RWPE2 (cell line): ENCODE measurements at regions not wholly inside any gene's neighbourhood (a gene's known extent, or its start where the extent isn't known, plus 50 kb on each side); places are given as distances from the start of the nearest gene placed in this dataset.

ENCODE experiments used
- ATAC-seq: fragments of 200-7000 bp; cut with Tn5 transposase; 3 replicates; pipeline ENCODE4 v1.9.1; 2021; ENCODE audit warnings: low read depth
- DNase-seq: peaks from one replicate; pipeline ENCODE4 v3.0.0-alpha.2; 2020; ENCODE audit warnings: low spot score
- H3K27ac ChIP-seq: fragments of 450-650 bp; 2 replicates; pipeline ENCODE4 v1.5.1; 2017; ENCODE audit warnings: mild to moderate bottlenecking; ENCODE audit not compliant: poor library complexity, severe bottlenecking
- H3K27me3 ChIP-seq: fragments of 250-450 bp; sonication (Bioruptor Pico); 2 replicates; pipeline ENCODE4 v1.5.1; 2021; ENCODE audit warnings: mild to moderate bottlenecking, moderate library complexity; ENCODE audit not compliant: insufficient read depth, poor library complexity, severe bottlenecking
- H3K36me3 ChIP-seq: fragments of 250-450 bp; sonication (Bioruptor Pico); 2 replicates; pipeline ENCODE4 v1.5.1; 2020; ENCODE audit warnings: low read depth, mild to moderate bottlenecking, moderate library complexity
- H3K4me1 ChIP-seq: fragments of 250-450 bp; sonication (Bioruptor Pico); 2 replicates; pipeline ENCODE4 v1.5.1; 2021; ENCODE audit warnings: mild to moderate bottlenecking, moderate library complexity; ENCODE audit not compliant: insufficient read depth, poor library complexity, severe bottlenecking
- H3K4me3 ChIP-seq: fragments of 250-450 bp; sonication (Bioruptor Pico); 2 replicates; pipeline ENCODE4 v1.5.1; 2021; ENCODE audit warnings: mild to moderate bottlenecking, moderate library complexity; ENCODE audit not compliant: severe bottlenecking
- H3K9me3 ChIP-seq: fragments of 250-450 bp; sonication (Bioruptor Pico); 2 replicates; pipeline ENCODE4 v1.5.1; 2021; ENCODE audit warnings: mild to moderate bottlenecking, moderate library complexity; ENCODE audit not compliant: severe bottlenecking
- TF ChIP-seq, protein P1 (sequence below): fragments of 450-650 bp; IDR thresholded peaks from one replicate; pipeline ENCODE4 v1.5.1; 2017; ENCODE audit warnings: mild to moderate bottlenecking, moderate library complexity; ENCODE audit not compliant: poor library complexity, severe bottlenecking

GRCh38 chr9:90965226-90966030 is 163.8 kb downstream of the SYK start:
- Histone ChIP-seq H3K4me1 (peaks cover 28% of the 10 kb centered on the region), H3K9me3 (no peaks in the 10 kb centered on the region), H3K36me3 (no peaks in the 10 kb centered on the region), H3K27me3 (no peaks in the 10 kb centered on the region), H3K4me3 (no peak overlapping the region), H3K27ac (no peak overlapping the region)
- DNase-seq (no peak), ATAC-seq (no peak)
- TF ChIP-seq, protein P1, sequence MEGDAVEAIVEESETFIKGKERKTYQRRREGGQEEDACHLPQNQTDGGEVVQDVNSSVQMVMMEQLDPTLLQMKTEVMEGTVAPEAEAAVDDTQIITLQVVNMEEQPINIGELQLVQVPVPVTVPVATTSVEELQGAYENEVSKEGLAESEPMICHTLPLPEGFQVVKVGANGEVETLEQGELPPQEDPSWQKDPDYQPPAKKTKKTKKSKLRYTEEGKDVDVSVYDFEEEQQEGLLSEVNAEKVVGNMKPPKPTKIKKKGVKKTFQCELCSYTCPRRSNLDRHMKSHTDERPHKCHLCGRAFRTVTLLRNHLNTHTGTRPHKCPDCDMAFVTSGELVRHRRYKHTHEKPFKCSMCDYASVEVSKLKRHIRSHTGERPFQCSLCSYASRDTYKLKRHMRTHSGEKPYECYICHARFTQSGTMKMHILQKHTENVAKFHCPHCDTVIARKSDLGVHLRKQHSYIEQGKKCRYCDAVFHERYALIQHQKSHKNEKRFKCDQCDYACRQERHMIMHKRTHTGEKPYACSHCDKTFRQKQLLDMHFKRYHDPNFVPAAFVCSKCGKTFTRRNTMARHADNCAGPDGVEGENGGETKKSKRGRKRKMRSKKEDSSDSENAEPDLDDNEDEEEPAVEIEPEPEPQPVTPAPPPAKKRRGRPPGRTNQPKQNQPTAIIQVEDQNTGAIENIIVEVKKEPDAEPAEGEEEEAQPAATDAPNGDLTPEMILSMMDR: no peak

GRCh38 chr9:90966031-90966290 is 164.3 kb downstream of the SYK start:
- no peak for DNase-seq

DNA sequence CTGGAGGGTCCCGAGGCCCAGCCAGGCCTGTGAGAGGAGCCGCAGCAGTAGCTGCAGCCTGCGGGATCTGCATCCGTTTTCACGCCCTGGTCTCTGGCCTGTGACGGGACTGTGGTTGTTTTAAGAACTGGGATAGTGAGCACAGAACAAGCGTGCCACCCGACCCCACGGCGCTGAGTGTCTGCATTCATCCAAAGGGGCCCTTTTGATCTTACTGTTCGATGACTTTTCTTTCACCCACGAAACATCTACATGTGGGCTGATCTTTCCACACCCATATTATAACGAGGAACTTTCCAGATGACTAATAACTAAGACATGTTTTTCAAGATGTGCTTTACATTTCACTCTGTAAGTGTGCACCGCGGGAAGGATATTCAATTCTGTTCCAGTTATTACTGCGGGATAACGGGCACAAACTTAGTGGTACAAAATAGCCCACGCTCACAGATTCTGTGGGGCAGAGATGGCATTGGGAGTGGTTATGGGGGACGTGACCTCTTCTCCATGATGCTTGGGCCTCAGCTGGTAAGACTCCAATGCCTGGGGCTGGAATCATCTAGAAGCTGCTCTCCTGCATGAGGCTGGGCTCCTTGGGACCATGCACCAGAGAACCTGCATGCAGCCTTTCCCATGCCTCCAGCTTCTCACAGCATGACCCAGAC is 165.0 kb downstream of the SYK start:
- Histone ChIP-seq H3K4me1 (peaks cover 36% of the 10 kb centered on the region), H3K27ac (no peak overlapping the region), H3K27me3 (no peaks in the 10 kb centered on the region), H3K4me3 (no peak overlapping the region), H3K9me3 (no peaks in the 10 kb centered on the region), H3K36me3 (no peaks in the 10 kb centered on the region)
- DNase-seq: no peak
- TF ChIP-seq, protein P1: no peak
- ATAC-seq: no peak; the same call in 2 of the 3 replicates

More at GRCh38 chr9:90966031-90966290, 164.3 kb downstream of the SYK start:
- no peak overlapping the region for H3K4me3 ChIP-seq
- H3K27ac ChIP-seq: no peak overlapping the region
- peaks cover 32% of the 10 kb centered on the region for H3K4me1 ChIP-seq
- TF ChIP-seq, protein P1: no peak
- no peaks in the 10 kb centered on the region for H3K27me3 ChIP-seq
- ATAC-seq: no peak
- no peaks in the 10 kb centered on the region for H3K36me3 ChIP-seq
- H3K9me3 ChIP-seq: no peaks in the 10 kb centered on the region

GRCh38 chr9:90967145-90967538 is 165.5 kb downstream of the SYK start:
- no peak for ATAC-seq
- H3K27ac ChIP-seq: no peak overlapping the region
- peaks cover 35% of the 10 kb centered on the region for H3K4me1 ChIP-seq

More at GRCh38 chr9:90967145-90967538, 165.5 kb downstream of the SYK start:
- Histone ChIP-seq H3K9me3 (no peaks in the 10 kb centered on the region), H3K4me3 (no peak overlapping the region), H3K27me3 (no peaks in the 10 kb centered on the region), H3K36me3 (no peaks in the 10 kb centered on the region)
- DNase-seq: no peak
- TF ChIP-seq, protein P1: no peak
